ENCODE measurements at regions not wholly inside any gene's neighbourhood (a gene's known extent, or its start where the extent isn't known, plus 50 kb on each side); places are given as distances from the start of the nearest gene placed in this dataset.
"Not testable (repeated sequence)": the region's sequence is repeated elsewhere in the genome, so short reads cannot be mapped to it uniquely, and the experiment has no call there.

GRCh38 chrX:22810876-22811275 is 188.9 kb upstream of the DDX53 start:
- H3K4me1 ChIP-seq (ENCODE audit: control insufficient read depth, insufficient read depth, low read length): no peaks in the 10 kb centered on the region
- no peaks in the 10 kb centered on the region for H3K36me3 ChIP-seq (ENCODE audit: insufficient read depth, low read length)
- no peak overlapping the region for H3K4me2 ChIP-seq (ENCODE audit: low read length)
- no peak overlapping the region for H3K4me3 ChIP-seq (ENCODE audit: low read length)
- no peaks in the 10 kb centered on the region for H3K27me3 ChIP-seq (ENCODE audit: control insufficient read depth, insufficient read depth, low read length)
- no peak overlapping the region for H3K9ac ChIP-seq (ENCODE audit: low read depth, low read length)
- H3K9me3 ChIP-seq (replicated peaks; ENCODE audit: low read length): no peaks in the 10 kb centered on the region

DNA sequence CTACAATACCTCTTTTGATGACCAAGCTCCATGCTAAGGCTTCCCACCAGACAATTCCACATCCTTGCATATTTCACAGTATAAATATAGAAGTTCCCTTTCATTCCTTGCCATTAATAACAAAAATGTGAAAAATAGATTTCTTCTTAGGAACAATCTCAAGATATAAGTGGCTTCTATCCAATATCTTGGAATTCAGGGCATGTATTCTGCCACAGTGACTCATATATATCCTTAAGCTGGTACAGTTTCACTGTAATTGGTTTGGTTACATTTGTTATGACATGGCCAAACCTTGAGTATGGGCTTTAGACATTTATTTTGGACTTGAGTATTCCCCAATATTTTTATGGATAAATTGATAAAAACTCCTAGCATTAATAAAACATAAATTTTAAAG is 181.7 kb upstream of the DDX53 start:
- Histone ChIP-seq H3K4me1 (ENCODE audit: control insufficient read depth, insufficient read depth, low read length) (peaks cover 2% of the 10 kb centered on the region), H3K9me3 (replicated peaks; ENCODE audit: low read length) (no peaks in the 10 kb centered on the region), H3K36me3 (ENCODE audit: insufficient read depth, low read length) (no peaks in the 10 kb centered on the region), H3K27me3 (ENCODE audit: control insufficient read depth, insufficient read depth, low read length) (no peaks in the 10 kb centered on the region), H3K4me2 (ENCODE audit: low read length) (no peak overlapping the region), H3K4me3 (ENCODE audit: low read length) (no peak overlapping the region), H3K9ac (ENCODE audit: low read depth, low read length) (no peak overlapping the region)

- Histone ChIP-seq H3K9ac (ENCODE audit: low read depth, low read length) (no peak overlapping the region), H3K4me3 (ENCODE audit: low read length) (no peak overlapping the region), H3K36me3 (ENCODE audit: insufficient read depth, low read length) (no peaks in the 10 kb centered on the region), H3K27me3 (ENCODE audit: control insufficient read depth, insufficient read depth, low read length) (no peaks in the 10 kb centered on the region), H3K4me2 (ENCODE audit: low read length) (no peak overlapping the region), H3K4me1 (ENCODE audit: control insufficient read depth, insufficient read depth, low read length) (no peaks in the 10 kb centered on the region), H3K9me3 (replicated peaks; ENCODE audit: low read length) (no peaks in the 10 kb centered on the region)
These were observed 144.1 kb upstream of the DDX53 start for GRCh38 chrX:22855693-22856092.

DNA sequence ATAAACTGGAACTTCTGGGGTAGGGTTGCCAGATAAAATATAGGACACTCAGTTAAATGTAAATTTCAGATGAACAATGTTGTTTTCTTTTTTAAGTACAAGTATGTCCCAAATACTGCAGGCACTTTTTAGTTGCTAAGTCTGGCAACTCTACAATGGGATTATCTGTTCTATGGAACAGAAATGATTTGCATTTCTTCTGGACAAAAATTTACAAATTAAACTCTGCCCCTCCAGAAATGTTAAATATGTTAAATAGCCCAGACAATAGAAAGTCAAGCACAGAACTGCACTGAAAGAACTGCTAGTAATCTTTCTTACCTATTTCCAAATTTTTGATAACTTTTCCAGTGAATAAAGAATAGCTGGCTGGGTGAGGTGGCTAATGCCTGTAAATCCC is 140.1 kb upstream of the DDX53 start:
- Histone ChIP-seq H3K27me3 (ENCODE audit: control insufficient read depth, insufficient read depth, low read length) (no peaks in the 10 kb centered on the region), H3K9me3 (replicated peaks; ENCODE audit: low read length) (no peaks in the 10 kb centered on the region), H3K4me1 (ENCODE audit: control insufficient read depth, insufficient read depth, low read length) (no peaks in the 10 kb centered on the region), H3K4me2 (ENCODE audit: low read length) (no peak overlapping the region), H3K36me3 (ENCODE audit: insufficient read depth, low read length) (no peaks in the 10 kb centered on the region), H3K9ac (ENCODE audit: low read depth, low read length) (no peak overlapping the region), H3K4me3 (ENCODE audit: low read length) (no peak overlapping the region)

DNA sequence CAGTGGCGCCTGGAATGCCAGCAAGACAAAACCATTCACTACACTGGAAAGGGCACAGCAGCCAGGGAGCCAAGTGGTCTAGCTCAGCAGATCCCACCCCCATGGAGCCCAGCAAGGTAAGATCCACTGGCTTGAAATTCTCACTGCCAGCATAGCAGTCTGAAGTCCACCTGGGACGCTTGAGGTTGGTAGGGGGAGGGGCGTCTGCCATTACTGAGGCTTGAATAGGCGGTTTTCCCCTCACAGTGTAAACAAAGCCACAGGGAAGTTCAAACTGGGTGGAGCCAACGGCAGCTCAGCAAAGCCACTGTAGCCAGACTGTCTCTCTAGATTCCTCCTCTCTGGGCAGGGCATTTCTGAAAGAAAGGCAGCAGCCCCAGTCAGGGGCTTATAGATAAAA is 133.0 kb upstream of the DDX53 start:
- H3K4me1 ChIP-seq (ENCODE audit: control insufficient read depth, insufficient read depth, low read length); H3K9ac ChIP-seq (ENCODE audit: low read depth, low read length); H3K9me3 ChIP-seq (replicated peaks; ENCODE audit: low read length): not testable (repeated sequence)

DNA sequence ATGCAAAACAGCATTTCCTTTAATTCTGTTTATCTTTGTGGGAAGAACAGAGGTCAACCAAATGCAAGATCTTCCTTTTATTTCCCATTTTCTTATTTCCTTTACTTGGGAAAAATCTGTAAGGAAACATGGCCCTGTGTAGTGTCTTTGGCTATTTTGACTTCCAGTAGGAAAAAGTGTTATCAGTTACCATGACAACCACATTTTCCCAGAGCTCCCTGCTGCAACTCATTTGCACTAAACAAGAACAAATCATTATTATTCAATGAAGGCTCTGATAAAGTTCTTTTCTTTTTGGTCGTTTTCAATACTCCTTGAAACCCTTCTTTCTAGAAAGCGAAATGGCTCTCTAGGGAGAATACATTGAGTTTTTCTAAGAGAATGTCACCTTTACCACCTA is 117.2 kb upstream of the DDX53 start:
- Histone ChIP-seq H3K9ac (ENCODE audit: low read depth, low read length) (no peak overlapping the region), H3K9me3 (replicated peaks; ENCODE audit: low read length) (no peaks in the 10 kb centered on the region), H3K27me3 (ENCODE audit: control insufficient read depth, insufficient read depth, low read length) (no peaks in the 10 kb centered on the region), H3K4me1 (ENCODE audit: control insufficient read depth, insufficient read depth, low read length) (no peaks in the 10 kb centered on the region), H3K4me2 (ENCODE audit: low read length) (no peak overlapping the region), H3K4me3 (ENCODE audit: low read length) (no peak overlapping the region), H3K36me3 (ENCODE audit: insufficient read depth, low read length) (no peaks in the 10 kb centered on the region)

More for the DNA sequence above, 133.0 kb upstream of the DDX53 start:
- not testable (repeated sequence) for H3K27me3 ChIP-seq (ENCODE audit: control insufficient read depth, insufficient read depth, low read length); H3K4me3 ChIP-seq (ENCODE audit: low read length); H3K36me3 ChIP-seq (ENCODE audit: insufficient read depth, low read length); H3K4me2 ChIP-seq (ENCODE audit: low read length)

GRCh38 chrX:22889819-22890218 is 109.9 kb upstream of the DDX53 start:
- H3K36me3 ChIP-seq (ENCODE audit: insufficient read depth, low read length): no peaks in the 10 kb centered on the region
- no peaks in the 10 kb centered on the region for H3K4me1 ChIP-seq (ENCODE audit: control insufficient read depth, insufficient read depth, low read length)
- no peaks in the 10 kb centered on the region for H3K27me3 ChIP-seq (ENCODE audit: control insufficient read depth, insufficient read depth, low read length)
- no peak overlapping the region for H3K9ac ChIP-seq (ENCODE audit: low read depth, low read length)
- H3K9me3 ChIP-seq (replicated peaks; ENCODE audit: low read length): no peaks in the 10 kb centered on the region
- H3K4me3 ChIP-seq (ENCODE audit: low read length): no peak overlapping the region
- no peak overlapping the region for H3K4me2 ChIP-seq (ENCODE audit: low read length)

- no peaks in the 10 kb centered on the region for H3K27me3 ChIP-seq (ENCODE audit: control insufficient read depth, insufficient read depth, low read length)
- H3K9ac ChIP-seq (ENCODE audit: low read depth, low read length): no peak overlapping the region
- H3K4me3 ChIP-seq (ENCODE audit: low read length): no peak overlapping the region
- no peak overlapping the region for H3K4me2 ChIP-seq (ENCODE audit: low read length)
- H3K4me1 ChIP-seq (ENCODE audit: control insufficient read depth, insufficient read depth, low read length): no peaks in the 10 kb centered on the region
- H3K9me3 ChIP-seq (replicated peaks; ENCODE audit: low read length): no peaks in the 10 kb centered on the region
- H3K36me3 ChIP-seq (ENCODE audit: insufficient read depth, low read length): no peaks in the 10 kb centered on the region
These were observed 87.1 kb upstream of the DDX53 start for GRCh38 chrX:22912616-22913015.

- Histone ChIP-seq H3K4me3 (ENCODE audit: low read length) (no peak overlapping the region), H3K9ac (ENCODE audit: low read depth, low read length) (no peak overlapping the region), H3K36me3 (ENCODE audit: insufficient read depth, low read length) (no peaks in the 10 kb centered on the region), H3K4me1 (ENCODE audit: control insufficient read depth, insufficient read depth, low read length) (peaks cover 8% of the 10 kb centered on the region), H3K4me2 (ENCODE audit: low read length) (no peak overlapping the region), H3K27me3 (ENCODE audit: control insufficient read depth, insufficient read depth, low read length) (no peaks in the 10 kb centered on the region), H3K9me3 (replicated peaks; ENCODE audit: low read length) (no peaks in the 10 kb centered on the region)
These were observed 76.8 kb upstream of the DDX53 start for GRCh38 chrX:22922961-22923360.

DNA sequence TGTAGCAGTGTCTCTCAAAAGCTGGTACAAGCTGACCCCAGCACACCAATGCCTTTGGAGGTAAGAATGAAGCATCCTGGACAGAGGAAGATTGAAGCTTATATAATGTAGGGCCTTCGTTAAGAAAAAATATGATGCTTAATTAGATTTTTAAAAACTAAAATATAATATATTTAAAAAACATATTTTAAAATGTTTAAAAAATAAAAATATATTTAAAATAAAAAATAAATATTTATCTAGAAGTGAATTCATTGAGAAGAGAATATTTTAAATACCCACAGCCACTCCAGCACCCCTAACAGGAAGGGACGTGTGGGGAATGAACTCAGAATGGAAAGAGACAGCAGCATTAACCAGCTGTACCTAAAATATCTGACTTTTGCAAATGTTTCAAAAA is 65.1 kb upstream of the DDX53 start:
- Histone ChIP-seq H3K9ac (ENCODE audit: low read depth, low read length) (no peak overlapping the region), H3K4me1 (ENCODE audit: control insufficient read depth, insufficient read depth, low read length) (no peaks in the 10 kb centered on the region), H3K27me3 (ENCODE audit: control insufficient read depth, insufficient read depth, low read length) (no peaks in the 10 kb centered on the region), H3K36me3 (ENCODE audit: insufficient read depth, low read length) (no peaks in the 10 kb centered on the region), H3K4me2 (ENCODE audit: low read length) (no peak overlapping the region), H3K9me3 (replicated peaks; ENCODE audit: low read length) (no peaks in the 10 kb centered on the region), H3K4me3 (ENCODE audit: low read length) (no peak overlapping the region)

DNA sequence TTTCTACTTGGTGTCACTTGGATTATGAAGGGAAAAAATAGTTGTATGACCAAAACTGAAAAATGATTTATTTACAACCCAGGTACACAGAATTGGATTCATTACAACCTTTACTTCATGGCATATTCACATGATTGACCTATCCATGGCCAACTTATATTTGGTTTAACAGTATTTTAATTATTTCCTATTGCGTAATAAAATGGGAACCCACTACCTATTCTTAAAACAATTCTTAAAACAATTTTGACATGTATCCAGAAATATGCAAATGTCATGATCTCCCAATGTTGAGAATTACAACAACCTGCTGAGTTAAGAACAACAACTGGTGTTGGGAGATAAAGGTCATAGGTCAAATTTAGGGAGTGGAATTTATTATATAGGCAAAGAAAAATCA is 54.8 kb upstream of the DDX53 start:
- H3K27me3 ChIP-seq (ENCODE audit: control insufficient read depth, insufficient read depth, low read length): no peaks in the 10 kb centered on the region
- no peaks in the 10 kb centered on the region for H3K36me3 ChIP-seq (ENCODE audit: insufficient read depth, low read length)
- H3K4me2 ChIP-seq (ENCODE audit: low read length): no peak overlapping the region
- no peaks in the 10 kb centered on the region for H3K4me1 ChIP-seq (ENCODE audit: control insufficient read depth, insufficient read depth, low read length)
- no peak overlapping the region for H3K4me3 ChIP-seq (ENCODE audit: low read length)
- no peaks in the 10 kb centered on the region for H3K9me3 ChIP-seq (replicated peaks; ENCODE audit: low read length)
- H3K9ac ChIP-seq (ENCODE audit: low read depth, low read length): no peak overlapping the region
